ENCODE measurements at regions not wholly inside any gene's neighbourhood (a gene's known extent, or its start where the extent isn't known, plus 50 kb on each side); places are given as distances from the start of the nearest gene placed in this dataset.

GRCh38 chr1:34359411-34359810 is 182.7 kb downstream of the C1orf94 start:
- no peak for TF ChIP-seq CTCF (IDR thresholded peaks at IDR 0.05)
- no peak for TF ChIP-seq POLR2A (IDR thresholded peaks at IDR 0.05)
